ENCODE measurements at regions not wholly inside any gene's neighbourhood (a gene's known extent, or its start where the extent isn't known, plus 50 kb on each side); places are given as distances from the start of the nearest gene placed in this dataset.

GRCh38 chr2:236404346-236404745, 140.1 kb upstream of the ASB18 start:
- DNase-seq (no peak), ATAC-seq (no peak)
- intact Hi-C loops (cut with micrococcal nuclease) = no loop called here
- BruUV-seq (replicated peaks) = no TSS peak
- no peaks in the 10 kb centered on the region for H3K9me3 ChIP-seq (ENCODE audit: low read length)
- H3K27me3 ChIP-seq (ENCODE audit: low read length) = peaks cover 13% of the 10 kb centered on the region
- no peaks in the 10 kb centered on the region for H3K4me1 ChIP-seq (ENCODE audit: insufficient read depth, low read length)
- no peak overlapping the region for H2AFZ ChIP-seq (ENCODE audit: low read length)
- no peak overlapping the region for H3K4me2 ChIP-seq (ENCODE audit: low read length)
- no peaks in the 10 kb centered on the region for H3F3A ChIP-seq (ENCODE audit: low read length, unreplicated experiment)
- no peaks in the 10 kb centered on the region for H4K20me1 ChIP-seq (ENCODE audit: low read length)
- no peak overlapping the region for H3K4me3 ChIP-seq (ENCODE audit: low read length)
- no peak overlapping the region for H3K27ac ChIP-seq (ENCODE audit: low read length)
- no peak for TF ChIP-seq CTCF (conservative IDR thresholded peaks at IDR 0.05; ENCODE audit: low read depth, low read length)
- TF ChIP-seq EZH2 (IDR thresholded peaks at IDR 0.05; ENCODE audit: low read length, unreplicated experiment) = no peak
- TF ChIP-seq EZH2phosphoT487 (IDR thresholded peaks at IDR 0.05; ENCODE audit: borderline replicate concordance, low read length) = no peak
- H3K9ac ChIP-seq (ENCODE audit: low read length) = no peak overlapping the region
- ChIA-PET CTCF (no interaction called here), POLR2A (ENCODE audit: unreplicated experiment) (no interaction called here)
- no peaks in the 10 kb centered on the region for H3K9me2 ChIP-seq (replicated peaks; ENCODE audit: low read length)
- no peaks in the 10 kb centered on the region for H3K36me3 ChIP-seq (ENCODE audit: low read depth, low read length)
- no peaks in the 10 kb centered on the region for H3K79me2 ChIP-seq (ENCODE audit: low read length)

- intact Hi-C loops (cut with micrococcal nuclease) = no loop called here
- Histone ChIP-seq H3K4me3 (ENCODE audit: low read length) (no peak overlapping the region), H4K20me1 (ENCODE audit: low read length) (no peaks in the 10 kb centered on the region), H3K9me2 (replicated peaks; ENCODE audit: low read length) (no peaks in the 10 kb centered on the region), H3K27ac (ENCODE audit: low read length) (no peak overlapping the region), H3K79me2 (ENCODE audit: low read length) (no peaks in the 10 kb centered on the region), H3K9ac (ENCODE audit: low read length) (no peak overlapping the region), H3K4me1 (ENCODE audit: insufficient read depth, low read length) (no peaks in the 10 kb centered on the region), H3K9me3 (ENCODE audit: low read length) (no peaks in the 10 kb centered on the region), H3F3A (ENCODE audit: low read length, unreplicated experiment) (no peaks in the 10 kb centered on the region), H3K4me2 (ENCODE audit: low read length) (no peak overlapping the region), H3K36me3 (ENCODE audit: low read depth, low read length) (no peaks in the 10 kb centered on the region), H2AFZ (ENCODE audit: low read length) (no peak overlapping the region), H3K27me3 (ENCODE audit: low read length) (peaks cover 13% of the 10 kb centered on the region)
- no peak for ATAC-seq
- DNase-seq = no peak
- CTCF ChIA-PET = no interaction called here
- BruUV-seq (replicated peaks) = no TSS peak
- TF ChIP-seq EZH2 (IDR thresholded peaks at IDR 0.05; ENCODE audit: low read length, unreplicated experiment) = no peak
- no peak for TF ChIP-seq EZH2phosphoT487 (IDR thresholded peaks at IDR 0.05; ENCODE audit: borderline replicate concordance, low read length)
- no peak for TF ChIP-seq CTCF (conservative IDR thresholded peaks at IDR 0.05; ENCODE audit: low read depth, low read length)
- POLR2A ChIA-PET (ENCODE audit: unreplicated experiment) = no interaction called here
Measured at GRCh38 chr2:236405357-236405756, 141.2 kb upstream of the ASB18 start.

- CTCF ChIA-PET = no interaction called here
- Histone ChIP-seq H2AFZ (ENCODE audit: low read length) (no peak overlapping the region), H3K79me2 (ENCODE audit: low read length) (no peaks in the 10 kb centered on the region), H3K9me2 (replicated peaks; ENCODE audit: low read length) (no peaks in the 10 kb centered on the region), H3F3A (ENCODE audit: low read length, unreplicated experiment) (no peaks in the 10 kb centered on the region), H3K27me3 (ENCODE audit: low read length) (peaks cover 11% of the 10 kb centered on the region), H3K27ac (ENCODE audit: low read length) (no peak overlapping the region), H3K4me3 (ENCODE audit: low read length) (no peak overlapping the region), H4K20me1 (ENCODE audit: low read length) (no peaks in the 10 kb centered on the region), H3K4me2 (ENCODE audit: low read length) (no peak overlapping the region), H3K4me1 (ENCODE audit: insufficient read depth, low read length) (no peaks in the 10 kb centered on the region), H3K9ac (ENCODE audit: low read length) (no peak overlapping the region), H3K36me3 (ENCODE audit: low read depth, low read length) (no peaks in the 10 kb centered on the region), H3K9me3 (ENCODE audit: low read length) (no peaks in the 10 kb centered on the region)
- no peak for DNase-seq
- no TSS peak for BruUV-seq (replicated peaks)
- intact Hi-C loops (cut with micrococcal nuclease) = no loop called here
- ATAC-seq = no peak
- POLR2A ChIA-PET (ENCODE audit: unreplicated experiment) = no interaction called here
- TF ChIP-seq EZH2phosphoT487 (IDR thresholded peaks at IDR 0.05; ENCODE audit: borderline replicate concordance, low read length) (no peak), EZH2 (IDR thresholded peaks at IDR 0.05; ENCODE audit: low read length, unreplicated experiment) (no peak), CTCF (conservative IDR thresholded peaks at IDR 0.05; ENCODE audit: low read depth, low read length) (no peak)
Measured at GRCh38 chr2:236408090-236408489, 143.9 kb upstream of the ASB18 start.

All from PC-3 (cell line).